Motor neuron (in vitro differentiated cells): ENCODE measurements at regions not wholly inside any gene's neighbourhood (a gene's known extent, or its start where the extent isn't known, plus 50 kb on each side); places are given as distances from the start of the nearest gene placed in this dataset.
"Not testable (repeated sequence)": the region's sequence is repeated elsewhere in the genome, so short reads cannot be mapped to it uniquely, and the experiment has no call there.

ENCODE experiments used
- ATAC-seq, 8 experiments: fragments of 200-7000 bp; cut with Tn5 transposase; replicated peaks in 6 of 8; 2 replicates each; pipeline ENCODE4 v1.8.0; 2021; ENCODE audit warnings: mild to moderate bottlenecking in 8 of 8, moderate library complexity in 8 of 8
- H3K27ac ChIP-seq, 2 donors: fragments of 250-450 bp; sonication (Bioruptor Pico); 2 replicates each; pipeline ENCODE4 v1.9.0; 2021; ENCODE audit warnings: antibody characterized with exemption in 2 of 2, mild to moderate bottlenecking in 2 of 2, moderate library complexity in 1 of 2
- H3K4me1 ChIP-seq, 2 donors: fragments of 250-450 bp; sonication (Bioruptor Pico); replicated peaks in 1 of 2; 2 replicates each; pipeline ENCODE4 v1.6.1; 2021; ENCODE audit warnings: antibody characterized with exemption in 2 of 2, mild to moderate bottlenecking in 2 of 2, moderate library complexity in 1 of 2
- H3K4me3 ChIP-seq, 5 donors: fragments of 250-450 bp; sonication (Bioruptor Pico); 2 replicates each; pipeline ENCODE4 v1.9.0; 2021; ENCODE audit warnings: antibody characterized with exemption in 5 of 5, mild to moderate bottlenecking in 5 of 5, moderate library complexity in 4 of 5
- WGBS, 10 experiments: fragments of 450-650 bp; shearing (Covaris generic); methylation state at CpG; one replicate each; pipeline ENCODE4 v1.0.0; 2022; 5-methylcytosine and 5-hydroxymethylcytosine counted together
- in situ Hi-C, 9 experiments: fragments of 400-800 bp; cut with MboI; loops; one replicate each; pipeline ENCODE4 v1.15.0; 2021; ENCODE audit warnings: low sequenced_read_pairs in 9 of 9, low pct_unique_long_range_greater_than_20kb in 2 of 9; ENCODE audit not compliant: unreplicated experiment in 9 of 9

DNA sequence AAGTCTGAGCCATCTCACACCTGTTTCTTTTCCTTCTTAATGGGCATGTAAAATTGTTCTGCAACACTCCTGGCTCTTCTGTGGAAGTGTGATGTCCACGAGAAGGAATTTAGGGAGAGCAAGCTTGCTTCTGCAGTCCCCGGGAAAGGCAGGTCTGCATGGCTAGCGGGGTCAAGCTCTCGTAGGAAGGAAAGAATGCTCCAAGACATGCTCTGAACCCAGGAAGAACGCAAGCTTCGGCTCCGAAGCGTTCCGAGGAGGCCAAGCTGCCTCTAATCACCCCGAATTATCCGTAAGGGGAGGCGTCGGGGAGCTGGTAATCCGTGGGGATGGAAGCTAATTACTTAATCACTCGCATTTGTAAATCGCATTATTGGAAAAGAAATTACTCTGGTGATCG is 177.7 kb downstream of the CRLF2 start:
- no peak for ATAC-seq
- Histone ChIP-seq H3K27ac (no peak overlapping the region), H3K4me3 (no peak overlapping the region), H3K4me1 (peaks cover 4 to 5% of the 10 kb centered on the region in 2 donors)
- WGBS, 10 experiments = 0 to 95% (median 71%) methylated on average over 1 to 16 of the region's 17 CpGs
- in situ Hi-C loops = no loop called here

DNA sequence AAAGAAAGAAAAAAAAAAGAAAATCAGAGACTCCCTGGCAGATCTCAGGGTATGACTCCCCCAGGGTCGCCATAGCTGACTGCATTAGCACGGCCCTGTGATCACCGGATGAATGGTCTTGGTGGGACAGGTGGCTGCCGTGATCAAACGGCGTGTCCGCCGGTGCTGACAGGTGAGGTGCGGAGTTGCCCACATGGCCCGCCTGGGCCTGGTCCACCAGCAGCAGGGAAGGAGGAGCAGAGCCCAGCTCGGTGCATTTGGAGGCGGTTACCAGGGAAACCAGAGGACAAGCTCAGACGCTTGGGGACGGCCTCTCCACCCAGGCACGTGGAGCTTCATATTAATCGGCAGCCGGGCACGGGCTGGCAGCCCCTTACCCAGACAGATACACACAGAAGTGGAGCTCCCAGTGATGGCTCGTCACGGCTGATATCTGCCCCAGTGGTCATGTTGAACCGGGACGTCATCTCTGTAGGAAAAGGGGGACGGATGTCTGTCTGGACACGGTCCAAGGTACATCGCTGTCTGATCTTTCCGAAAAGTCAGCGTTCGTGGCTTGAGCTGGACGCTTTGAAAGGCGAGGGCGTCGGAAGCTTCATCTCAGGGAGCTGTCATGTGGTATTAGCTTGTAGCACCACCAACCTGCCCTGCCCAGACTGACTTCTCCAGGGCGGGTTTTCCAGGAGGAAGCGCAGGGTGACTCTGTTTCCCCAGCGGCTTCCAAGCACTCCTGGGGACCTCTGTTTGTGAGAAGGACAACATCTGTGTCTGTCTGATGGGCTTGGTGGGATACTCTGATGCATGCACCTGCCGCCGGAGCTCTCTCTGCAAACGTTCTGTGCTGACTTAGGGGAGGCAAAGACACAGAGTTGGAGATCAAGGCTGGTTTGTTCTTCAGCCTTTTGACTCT is 180.7 kb downstream of the CRLF2 start:
- ATAC-seq = peak in 4 of 8 experiments; percentile 22 to 59 (median 54)
- Histone ChIP-seq H3K4me1 (peaks cover 4 to 8% of the 10 kb centered on the region in 2 donors), H3K4me3 (no peak overlapping the region), H3K27ac (no peak overlapping the region)
- in situ Hi-C loops = no loop called here
- 32 to 100% (median 77%) methylated on average over 1 to 23 of the region's 38 CpGs; no CpG with 5 or more reads in 2 of the 10 experiments for WGBS, 10 experiments

DNA sequence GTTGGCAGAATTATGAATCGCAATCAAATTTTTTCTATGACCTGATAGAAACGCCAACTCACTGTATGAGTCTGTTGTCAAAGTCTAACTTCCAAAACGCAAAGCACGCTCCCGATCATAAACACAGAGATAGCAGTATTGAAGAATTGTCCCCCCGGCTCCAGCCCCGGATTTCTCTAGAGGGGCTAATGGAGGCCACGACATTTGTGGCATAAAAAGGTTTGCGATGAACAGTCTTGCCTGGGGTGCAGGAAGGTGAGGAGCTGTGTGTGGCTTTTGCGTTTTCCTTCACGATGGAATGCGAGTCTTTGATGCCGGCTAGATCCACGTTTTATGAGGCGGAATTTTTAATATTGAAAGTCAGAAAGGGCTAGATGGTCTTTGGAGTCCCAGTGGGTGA is 183.0 kb downstream of the CRLF2 start:
- in situ Hi-C loops = no loop called here
- 33 to 96% (median 85%) methylated on average over 3 to 14 of the region's 15 CpGs; no CpG with 5 or more reads in 1 of the 10 experiments for WGBS, 10 experiments
- no peak overlapping the region for H3K27ac ChIP-seq
- peaks cover 4 to 8% of the 10 kb centered on the region in 2 donors for H3K4me1 ChIP-seq
- ATAC-seq = no peak
- H3K4me3 ChIP-seq = no peak overlapping the region

DNA sequence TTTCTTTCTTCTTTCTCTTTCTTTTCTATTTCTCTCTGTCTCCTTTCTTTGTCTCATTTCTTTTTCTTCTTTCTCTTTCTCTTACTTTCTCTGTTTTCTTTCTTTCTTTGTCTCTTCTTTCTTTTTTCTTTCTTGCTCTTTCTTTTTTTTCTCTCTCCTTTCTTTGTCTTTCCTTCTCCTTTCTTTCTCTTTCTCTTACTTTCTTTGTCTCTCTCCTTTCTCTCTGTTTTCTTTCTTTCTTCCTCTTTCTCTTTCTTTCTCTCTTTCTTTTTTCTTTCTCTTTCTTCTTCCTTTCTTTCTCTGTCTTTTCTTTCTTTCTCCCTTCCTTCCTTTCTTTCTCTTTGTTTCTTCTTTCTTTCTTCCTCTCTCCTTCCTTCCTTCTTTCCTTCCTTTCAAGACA is 184.8 kb downstream of the CRLF2 start:
- in situ Hi-C loops = no loop called here
- no peak overlapping the region for H3K4me3 ChIP-seq
- H3K4me1 ChIP-seq = peaks cover 4 to 8% of the 10 kb centered on the region in 2 donors
- H3K27ac ChIP-seq = no peak overlapping the region
- ATAC-seq = no peak

DNA sequence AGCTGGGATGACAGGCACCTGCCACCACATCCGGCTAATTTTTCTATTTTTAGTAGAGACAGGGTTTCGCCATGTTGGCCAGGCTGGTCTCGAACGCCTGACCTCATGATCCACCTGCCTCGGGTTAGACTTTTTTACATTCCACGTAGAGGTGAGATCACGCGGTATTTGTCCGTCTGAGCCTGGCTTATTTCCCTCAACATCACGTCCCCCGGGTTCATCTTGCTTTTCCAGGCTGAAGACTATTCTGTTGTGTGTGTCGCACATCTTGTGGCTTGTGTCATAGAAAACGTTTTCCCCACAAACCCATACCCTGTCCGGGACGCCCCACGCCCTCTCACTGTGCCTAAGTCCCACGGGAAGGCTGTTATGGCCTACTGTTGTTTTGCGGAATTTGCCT is 185.3 kb downstream of the CRLF2 start:
- H3K27ac ChIP-seq = no peak overlapping the region
- in situ Hi-C loops = no loop called here
- ATAC-seq = no peak
- no peak overlapping the region for H3K4me3 ChIP-seq
- peaks cover 4 to 8% of the 10 kb centered on the region in 2 donors for H3K4me1 ChIP-seq
- WGBS, 10 experiments = 14 to 100% (median 81%) methylated on average over 1 to 15 of the region's 18 CpGs; no CpG with 5 or more reads in 1 of the 10 experiments

- ATAC-seq = no peak
- peaks cover under 1 to 3% of the 10 kb centered on the region in 2 donors for H3K4me1 ChIP-seq
- H3K4me3 ChIP-seq = no peak overlapping the region
- H3K27ac ChIP-seq = no peak overlapping the region
- in situ Hi-C loops = no loop called here
- 26 to 100% (median 60%) methylated on average over 1 to 10 of the region's 13 CpGs for WGBS, 10 experiments
Observed at GRCh38 chrX:1026263-1027015, 186.0 kb downstream of the CRLF2 start.

- no peak for ATAC-seq
- in situ Hi-C loops = no loop called here
- Histone ChIP-seq H3K27ac (no peak overlapping the region), H3K4me3 (no peak overlapping the region), H3K4me1 (peaks cover 0 to 3% of the 10 kb centered on the region in 2 donors)
- WGBS, 10 experiments = 20 to 100% (median 91%) methylated on average over 1 to 5 of the region's 11 CpGs; no CpG with 5 or more reads in 4 of the 10 experiments
Observed at GRCh38 chrX:1025413-1025812, 187.0 kb downstream of the CRLF2 start.

GRCh38 chrX:1023676-1024075 is 188.8 kb downstream of the CRLF2 start:
- in situ Hi-C loops = no loop called here
- WGBS, 10 experiments = 0 to 73% (median 48%) methylated on average over 1 to 3 of the region's 12 CpGs; no CpG with 5 or more reads in 5 of the 10 experiments
- Histone ChIP-seq H3K27ac (no peak overlapping the region), H3K4me1 (no peaks in the 10 kb centered on the region), H3K4me3 (no peak overlapping the region)
- no peak for ATAC-seq

- H3K4me1 ChIP-seq, in situ Hi-C loops, H3K27ac ChIP-seq, H3K4me3 ChIP-seq, ATAC-seq: not testable (repeated sequence)
- 32 to 92% (median 85%) methylated on average over 2 to 6 of the region's 9 CpGs; no CpG with 5 or more reads in 3 of the 10 experiments for WGBS, 10 experiments
Observed at GRCh38 chrX:1021314-1021993, 191.0 kb downstream of the CRLF2 start.

DNA sequence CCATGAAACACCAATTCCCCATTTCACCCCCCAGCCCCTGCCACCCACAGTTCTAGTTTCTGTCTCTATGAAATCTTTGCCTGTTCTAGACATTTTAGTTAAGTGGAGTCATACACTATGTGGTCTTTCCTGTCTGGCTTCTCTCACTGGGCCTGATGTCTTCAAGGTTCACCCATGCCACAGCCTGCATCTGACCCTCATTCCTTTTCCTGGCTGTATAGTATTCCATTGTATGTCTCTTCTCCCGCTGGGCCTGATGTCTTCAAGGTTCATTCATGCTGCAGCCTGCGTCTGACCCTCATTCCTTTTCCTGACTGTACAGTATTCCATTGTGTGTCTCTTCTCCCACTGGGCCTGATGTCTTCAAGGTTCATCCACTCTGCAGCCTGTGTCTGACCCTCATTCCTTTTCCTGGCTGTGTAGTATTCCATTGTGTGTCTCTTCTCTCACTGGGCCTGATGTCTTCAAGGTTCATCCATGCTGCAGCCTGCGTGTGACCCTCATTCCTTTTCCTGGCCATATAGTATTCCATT is 191.7 kb downstream of the CRLF2 start:
- Histone ChIP-seq H3K4me3 (no peak overlapping the region), H3K27ac (no peak overlapping the region), H3K4me1 (no peaks in the 10 kb centered on the region)
- in situ Hi-C loops = no loop called here
- 30 to 100% (median 94%) methylated on average over 1 to 3 of the region's 3 CpGs; no CpG with 5 or more reads in 2 of the 10 experiments for WGBS, 10 experiments
- ATAC-seq = no peak

GRCh38 chrX:1016926-1017325 is 195.5 kb downstream of the CRLF2 start:
- ATAC-seq, H3K27ac ChIP-seq, in situ Hi-C loops, H3K4me1 ChIP-seq, H3K4me3 ChIP-seq: not testable (repeated sequence)
- 48 to 96% (median 83%) methylated on average over 2 to 15 of the region's 15 CpGs; no CpG with 5 or more reads in 2 of the 10 experiments for WGBS, 10 experiments

DNA sequence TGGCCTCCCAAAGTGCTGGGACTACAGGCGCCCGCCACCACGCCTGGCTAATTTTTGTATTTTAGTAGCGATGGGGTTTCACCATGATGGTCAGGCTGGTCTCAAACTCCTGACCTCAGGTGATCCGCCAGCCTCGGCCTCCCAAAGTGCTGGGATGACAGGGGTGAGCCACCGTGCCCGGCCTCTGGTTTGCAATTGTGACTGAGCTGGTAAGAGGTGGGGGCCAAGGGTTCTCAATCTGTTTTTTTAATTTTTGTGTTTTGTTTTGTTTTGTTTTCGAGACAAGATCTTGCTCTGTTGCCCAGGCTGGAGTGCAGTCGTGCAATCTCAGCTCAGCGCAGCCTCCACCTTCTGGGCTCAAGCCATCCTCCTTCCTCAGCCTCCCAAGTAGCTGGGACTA is 196.2 kb downstream of the CRLF2 start:
- H3K4me1 ChIP-seq, in situ Hi-C loops, H3K4me3 ChIP-seq, H3K27ac ChIP-seq, ATAC-seq: not testable (repeated sequence)
- WGBS, 10 experiments = 50 to 100% (median 89%) methylated on average over 1 to 7 of the region's 11 CpGs; no CpG with 5 or more reads in 4 of the 10 experiments
